AG04450 (cell line): ENCODE measurements at regions not wholly inside any gene's neighbourhood (a gene's known extent, or its start where the extent isn't known, plus 50 kb on each side); places are given as distances from the start of the nearest gene placed in this dataset.

Source experiments
- CTCF ChIA-PET: fragments of 300-600, 350-600 bp; formaldehyde crosslinking; extraction: SDS; loops from one replicate; lab custom pipeline; 2022; ENCODE audit warnings: antibody characterized with exemption, inconsistent platforms; lab: Charles Lee
- POLR2A ChIA-PET: fragments of 350-600 bp; formaldehyde crosslinking; extraction: SDS; loops from one replicate; lab custom pipeline; 2021; ENCODE audit warnings: antibody characterized with exemption, inconsistent platforms; lab: Yijun Ruan, JAX
- DNase-seq: peaks from one replicate; pipeline ENCODE4 v3.0.0-alpha.2; 2011; ENCODE audit warnings: low read depth, low spot score
- H3K27ac ChIP-seq: one replicate; pipeline ENCODE4 v1.5.1; 2012; ENCODE audit warnings: low read depth, low read length, control low read depth
- H3K27me3 ChIP-seq: one replicate; pipeline ENCODE4 v1.6.0; 2012; ENCODE audit warnings: low read length; ENCODE audit not compliant: control insufficient read depth, insufficient read depth
- H3K4me3 ChIP-seq: 2 replicates; pipeline ENCODE4 v1.5.1; 2011; ENCODE audit warnings: mild to moderate bottlenecking, low read depth, low read length, control low read depth
- H3K9me3 ChIP-seq: 2 replicates; pipeline ENCODE4 v1.5.1; 2012; ENCODE audit warnings: low read length; ENCODE audit not compliant: control insufficient read depth, insufficient read depth
- CTCF ChIP-seq: IDR thresholded peaks from 2 replicates; pipeline ENCODE4 v1.5.1; 2011; ENCODE audit warnings: low read depth, low read length, control low read depth, inconsistent platforms

- CTCF ChIA-PET = no interaction called here
- H3K27ac ChIP-seq = no peak overlapping the region
These were observed 1667.4 kb upstream of the SLC39A10 start for GRCh38 chr2:193989645-193990044.

GRCh38 chr2:193988784-193989183 is 1668.2 kb upstream of the SLC39A10 start:
- ChIA-PET POLR2A (no interaction called here), CTCF (no interaction called here)
- no peak for DNase-seq
- Histone ChIP-seq H3K27ac (no peak overlapping the region), H3K27me3 (no peaks in the 10 kb centered on the region), H3K9me3 (no peaks in the 10 kb centered on the region), H3K4me3 (no peak overlapping the region)
- no peak for TF ChIP-seq CTCF

More at GRCh38 chr2:193989645-193990044, 1667.4 kb upstream of the SLC39A10 start:
- no peak for DNase-seq
- H3K27me3 ChIP-seq = no peaks in the 10 kb centered on the region
- H3K4me3 ChIP-seq = no peak overlapping the region
- no peaks in the 10 kb centered on the region for H3K9me3 ChIP-seq
- POLR2A ChIA-PET = no interaction called here
- no peak for TF ChIP-seq CTCF

- ChIA-PET CTCF (no interaction called here), POLR2A (no interaction called here)
- no peak for DNase-seq
- Histone ChIP-seq H3K4me3 (no peak overlapping the region), H3K9me3 (no peaks in the 10 kb centered on the region), H3K27me3 (no peaks in the 10 kb centered on the region), H3K27ac (no peak overlapping the region)
- TF ChIP-seq CTCF = no peak
These were observed 1671.8 kb upstream of the SLC39A10 start for GRCh38 chr2:193985272-193985671.

- no peak for TF ChIP-seq CTCF
- ChIA-PET POLR2A (no interaction called here), CTCF (no interaction called here)
- no peaks in the 10 kb centered on the region for H3K9me3 ChIP-seq
- no peak for DNase-seq
- no peak overlapping the region for H3K4me3 ChIP-seq
- H3K27me3 ChIP-seq = no peaks in the 10 kb centered on the region
- H3K27ac ChIP-seq = no peak overlapping the region
These were observed 1676.4 kb upstream of the SLC39A10 start for GRCh38 chr2:193980599-193980998.

GRCh38 chr2:193973781-193974180 is 1683.2 kb upstream of the SLC39A10 start:
- Histone ChIP-seq H3K27me3 (no peaks in the 10 kb centered on the region), H3K9me3 (no peaks in the 10 kb centered on the region), H3K4me3 (no peak overlapping the region), H3K27ac (no peak overlapping the region)
- no peak for TF ChIP-seq CTCF
- POLR2A ChIA-PET = no interaction called here
- CTCF ChIA-PET = no interaction called here
- no peak for DNase-seq
